ENCODE measurements at regions not wholly inside any gene's neighbourhood (a gene's known extent, or its start where the extent isn't known, plus 50 kb on each side); places are given as distances from the start of the nearest gene placed in this dataset.

GRCh38 chr11:95520369-95521132, 269.0 kb downstream of the FAM76B start:
- no peak for TF ChIP-seq CTCF (conservative IDR thresholded peaks at IDR 0.05; ENCODE audit: low read depth, low read length)
- no peak for TF ChIP-seq EZH2 (IDR thresholded peaks at IDR 0.05; ENCODE audit: low read length, unreplicated experiment)
- no peak for TF ChIP-seq EZH2phosphoT487 (IDR thresholded peaks at IDR 0.05; ENCODE audit: borderline replicate concordance, low read length)
